HCT116 (cell line): ENCODE measurements at regions not wholly inside any gene's neighbourhood (a gene's known extent, or its start where the extent isn't known, plus 50 kb on each side); places are given as distances from the start of the nearest gene placed in this dataset.
"Not testable (repeated sequence)": the region's sequence is repeated elsewhere in the genome, so short reads cannot be mapped to it uniquely, and the experiment has no call there.

Source experiments
- ATAC-seq: fragments of 200-7000 bp; cut with Tn5 transposase; 2 replicates; pipeline ENCODE4 v1.9.1; 2020; ENCODE audit warnings: mild to moderate bottlenecking, moderate library complexity
- BruUV-seq: library from RNA; stranded (reverse); fragments of 400-500 nt; replicated peaks from 2 replicates; lab custom pipeline; 2021; lab: Mats Ljungman, UMichigan
- CTCF ChIA-PET: fragments of 300-600 bp; sonication (Branson Sonifier 250); formaldehyde crosslinking; loops from one replicate; lab custom pipeline; 2021; ENCODE audit warnings: antibody characterized with exemption; lab: Charles Lee
- POLR2A ChIA-PET: fragments of 300-600, 350-600 bp; sonication (Branson Sonifier 250); formaldehyde crosslinking; loops from one replicate; lab custom pipeline; 2021; ENCODE audit warnings: antibody characterized with exemption; lab: Charles Lee
- RAD21 ChIA-PET, 2 experiments: fragments of 300-600 bp; sonication (Branson Sonifier 250); formaldehyde crosslinking; loops; one replicate each; lab custom pipeline; 2023; ENCODE audit warnings: low total read pairs in 2 of 2; ENCODE audit not compliant: uncharacterized antibody in 2 of 2, unreplicated experiment in 2 of 2, low non-redundant PET in 1 of 2; lab: Charles Lee
- DNase-seq: peaks from one replicate; pipeline ENCODE4 v3.0.0-alpha.2; 2010; ENCODE audit warnings: low read depth, low spot score
- H2AFZ ChIP-seq: fragments of 200-600 bp; shearing (Covaris generic), sonication (generic); 2 replicates; pipeline ENCODE4 v1.6.1; 2017; ENCODE audit warnings: low read depth, mixed run types, mixed read lengths, antibody characterized with exemption, low read length; ENCODE audit not compliant: poor library complexity, severe bottlenecking
- H3K27ac ChIP-seq: 2 replicates; pipeline ENCODE4 v1.5.1; 2012; ENCODE audit warnings: low read depth, low read length
- H3K27me3 ChIP-seq: fragments of 200-600 bp; sonication (generic); 2 replicates; pipeline ENCODE4 v1.6.1; 2016; ENCODE audit warnings: mixed run types, low read length, mixed read lengths; ENCODE audit not compliant: insufficient read depth
- H3K36me3 ChIP-seq, 2 experiments: fragments of 200-500 bp in 1 of 2; fragments of 200-600 bp in 1 of 2; sonication (Bioruptor generic) in 1 of 2; sonication (generic) in 1 of 2; 2 replicates each; pipeline versions ENCODE4 v1.5.1 to v1.6.1; 2014 to 2016; ENCODE audit warnings: low read length in 2 of 2, inconsistent platforms in 1 of 2, mixed read lengths in 1 of 2, mixed run types in 1 of 2; ENCODE audit not compliant: insufficient read depth in 2 of 2, control insufficient read depth in 1 of 2
- H3K4me1 ChIP-seq, 2 experiments: fragments of 200-600 bp in 1 of 2; sonication (generic) in 1 of 2; 2 replicates each; pipeline versions ENCODE4 v1.5.1 to v1.6.1; 2012 to 2017; ENCODE audit warnings: low read length in 2 of 2, inconsistent platforms in 1 of 2, mild to moderate bottlenecking in 1 of 2, mixed read lengths in 1 of 2, mixed run types in 1 of 2, moderate library complexity in 1 of 2; ENCODE audit not compliant: insufficient read depth in 2 of 2, control insufficient read depth in 1 of 2
- H3K4me2 ChIP-seq: fragments of 200-600 bp; sonication (generic); 2 replicates; pipeline ENCODE4 v1.6.1; 2017; ENCODE audit warnings: mixed run types, low read length, mixed read lengths
- H3K4me3 ChIP-seq, 2 experiments: fragments of 200-600 bp in 1 of 2; sonication (generic) in 1 of 2; replicated peaks in 1 of 2; 2 replicates each; pipeline ENCODE4 v1.5.1; 2011 to 2016; ENCODE audit warnings: low read length in 2 of 2, control low read depth in 1 of 2, low read depth in 1 of 2, mild to moderate bottlenecking in 1 of 2, mixed read lengths in 1 of 2, mixed run types in 1 of 2
- H3K79me2 ChIP-seq: fragments of 200-600 bp; sonication (generic); 2 replicates; pipeline ENCODE4 v1.6.1; 2017; ENCODE audit warnings: mild to moderate bottlenecking, mixed run types, low read length, moderate library complexity, mixed read lengths; ENCODE audit not compliant: insufficient read depth
- H3K9ac ChIP-seq: fragments of 200-600 bp; sonication (generic); 2 replicates; pipeline ENCODE4 v1.6.1; 2016; ENCODE audit warnings: low read length, mixed read lengths
- H3K9me2 ChIP-seq: fragments of 200-600 bp; sonication (generic), shearing (Covaris generic); 2 replicates; pipeline ENCODE4 v1.6.1; 2017; ENCODE audit warnings: mixed run types, mild to moderate bottlenecking, moderate library complexity; ENCODE audit not compliant: insufficient read depth
- H3K9me3 ChIP-seq, 2 experiments: fragments of 200-500 bp in 1 of 2; fragments of 200-600 bp in 1 of 2; sonication (Bioruptor generic) in 1 of 2; sonication (generic) in 1 of 2; 2 replicates each; pipeline ENCODE4 v1.6.1; 2014 to 2017; ENCODE audit warnings: low read length in 2 of 2, mixed read lengths in 2 of 2, inconsistent platforms in 1 of 2, low read depth in 1 of 2, mild to moderate bottlenecking in 1 of 2, mixed run types in 1 of 2, moderate library complexity in 1 of 2; ENCODE audit not compliant: control insufficient read depth in 1 of 2, insufficient read depth in 1 of 2
- H4K20me1 ChIP-seq: fragments of 200-600 bp; sonication (generic), shearing (Covaris generic); 2 replicates; pipeline ENCODE4 v1.6.1; 2017; ENCODE audit warnings: mixed run types, mild to moderate bottlenecking, moderate library complexity; ENCODE audit not compliant: insufficient read depth
- ATF3 ChIP-seq: IDR thresholded peaks from 2 replicates; pipeline ENCODE4 v1.6.1; 2012
- CBX3 ChIP-seq: IDR thresholded peaks from 2 replicates; pipeline ENCODE4 v1.6.1; 2012; ENCODE audit warnings: low read depth
- EZH2 ChIP-seq: fragments of 200-600 bp; sonication (generic); IDR thresholded peaks from 2 replicates; pipeline ENCODE4 v1.6.1; 2017; ENCODE audit warnings: antibody characterized with exemption, mixed run types
- FOSL1 ChIP-seq: IDR thresholded peaks from 2 replicates; pipeline ENCODE4 v1.6.1; 2012; ENCODE audit warnings: low read depth
- RAD21 ChIP-seq: IDR thresholded peaks from 2 replicates; pipeline ENCODE4 v1.6.1; 2012; ENCODE audit warnings: low read depth, mild to moderate bottlenecking
- SIN3A ChIP-seq: IDR thresholded peaks from 2 replicates; pipeline ENCODE4 v1.6.1; 2012; ENCODE audit warnings: low read depth
- YY1 ChIP-seq: IDR thresholded peaks from 2 replicates; pipeline ENCODE4 v1.6.1; 2011; ENCODE audit warnings: low read length, low read depth, moderate library complexity, mild to moderate bottlenecking; ENCODE audit not compliant: insufficient replicate concordance; ENCODE audit errors: extremely low read depth
- ZNF274 ChIP-seq: fragments of 200-500 bp; sonication (Bioruptor generic); IDR thresholded peaks from 2 replicates; pipeline ENCODE4 v1.6.1; 2014; ENCODE audit warnings: mild to moderate bottlenecking, low read depth, low read length, inconsistent platforms
- intact Hi-C: fragments of 100-400 bp; cut with micrococcal nuclease; formaldehyde crosslinking; loops from 2 replicates; pipeline ENCODE4 v1.10.0; 2022

- Histone ChIP-seq H3K9ac (no peak overlapping the region), H3K9me2 (no peaks in the 10 kb centered on the region), H4K20me1 (no peaks in the 10 kb centered on the region), H3K79me2 (no peaks in the 10 kb centered on the region), H3K36me3 (no peaks in the 10 kb centered on the region), H3K4me3 (no peak overlapping the region), H3K27ac (no peak overlapping the region), H3K27me3 (no peaks in the 10 kb centered on the region), H3K4me1 (no peaks in the 10 kb centered on the region), H3K9me3 (no peaks in the 10 kb centered on the region), H3K4me2 (no peak overlapping the region), H2AFZ (no peak overlapping the region)
- TF ChIP-seq CBX3 (no peak), EZH2 (no peak), SIN3A (no peak), RAD21 (no peak), YY1 (no peak), FOSL1 (no peak), ATF3 (no peak), ZNF274 (no peak)
- ChIA-PET CTCF (no interaction called here), POLR2A (no interaction called here), RAD21 (no interaction called here)
- DNase-seq (no peak), ATAC-seq (no peak)
- intact Hi-C loops: no loop called here
- BruUV-seq: no TSS peak
Measured at GRCh38 chr6:141370438-141370837, 762.3 kb upstream of the GJE1 start.

DNA sequence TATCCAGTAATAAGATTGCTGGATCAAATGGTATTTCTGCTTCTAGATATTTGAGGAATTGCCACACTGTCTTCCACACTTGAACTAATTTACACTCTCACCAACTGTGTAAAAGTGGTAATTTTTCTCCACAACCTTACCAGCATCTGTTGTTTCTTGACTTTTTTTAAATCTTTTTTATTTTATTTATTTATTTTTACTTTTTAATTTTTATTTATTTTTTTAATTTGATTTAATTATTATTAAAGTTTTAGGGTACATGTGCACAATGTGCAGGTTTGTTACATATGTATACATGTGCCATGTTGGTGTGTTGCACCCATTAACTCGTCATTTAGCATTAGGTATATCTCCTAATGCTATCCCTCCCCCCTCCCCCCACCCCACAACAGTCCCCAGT lies 765.9 kb upstream of the GJE1 start:
- H3K9me3 ChIP-seq, DNase-seq, CTCF ChIA-PET, RAD21 ChIA-PET, H3K4me1 ChIP-seq, intact Hi-C loops, ATAC-seq, H3K27ac ChIP-seq, H3K4me3 ChIP-seq, H2AFZ ChIP-seq, H3K27me3 ChIP-seq, H4K20me1 ChIP-seq, BruUV-seq, H3K4me2 ChIP-seq, H3K79me2 ChIP-seq, H3K9ac ChIP-seq, H3K9me2 ChIP-seq, H3K36me3 ChIP-seq, POLR2A ChIA-PET: not testable (repeated sequence)
